ENCODE measurements at regions not wholly inside any gene's neighbourhood (a gene's known extent, or its start where the extent isn't known, plus 50 kb on each side); places are given as distances from the start of the nearest gene placed in this dataset.
"Not testable (repeated sequence)": the region's sequence is repeated elsewhere in the genome, so short reads cannot be mapped to it uniquely, and the experiment has no call there.

GRCh38 chr6:99818161-99818560 lies 175.9 kb downstream of the MCHR2 start:
- Histone ChIP-seq H3K9me3 (ENCODE audit: control insufficient read depth in 2 of 2, low read length in 2 of 2) (no peaks in the 10 kb centered on the region), H3K27ac (ENCODE audit: low read depth in 2 of 2, low read length in 2 of 2) (no peak overlapping the region), H3K4me1 (ENCODE audit: control insufficient read depth in 2 of 2, insufficient read depth in 2 of 2, low read length in 2 of 2) (peaks cover 3 to 14% of the 10 kb centered on the region in 2 donors), H3K27me3 (ENCODE audit: control insufficient read depth in 2 of 2, insufficient read depth in 2 of 2, low read length in 2 of 2) (no peaks in the 10 kb centered on the region), H3K36me3 (ENCODE audit: control insufficient read depth in 2 of 2, insufficient read depth in 2 of 2, low read length in 2 of 2) (no peaks in the 10 kb centered on the region), H3K4me3 (ENCODE audit: low read length in 2 of 2) (no peak overlapping the region), H3K9ac (ENCODE audit: low read depth in 1 of 2, low read length in 2 of 2) (no peak overlapping the region)

- no peak overlapping the region for H3K4me3 ChIP-seq (ENCODE audit: low read length in 2 of 2)
Measured at GRCh38 chr6:99819853-99820252, 174.2 kb downstream of the MCHR2 start.

GRCh38 chr6:99821164-99821563 lies 172.9 kb downstream of the MCHR2 start:
- Histone ChIP-seq H3K36me3 (ENCODE audit: control insufficient read depth in 2 of 2, insufficient read depth in 2 of 2, low read length in 2 of 2) (no peaks in the 10 kb centered on the region), H3K27me3 (ENCODE audit: control insufficient read depth in 2 of 2, insufficient read depth in 2 of 2, low read length in 2 of 2) (no peaks in the 10 kb centered on the region), H3K4me3 (ENCODE audit: low read length in 2 of 2) (no peak overlapping the region), H3K9ac (ENCODE audit: low read depth in 1 of 2, low read length in 2 of 2) (no peak overlapping the region), H3K9me3 (ENCODE audit: control insufficient read depth in 2 of 2, low read length in 2 of 2) (no peaks in the 10 kb centered on the region), H3K4me1 (ENCODE audit: control insufficient read depth in 2 of 2, insufficient read depth in 2 of 2, low read length in 2 of 2) (peaks cover 0 to 10% of the 10 kb centered on the region in 2 donors), H3K27ac (ENCODE audit: low read depth in 2 of 2, low read length in 2 of 2) (no peak overlapping the region)

More at GRCh38 chr6:99819853-99820252, 174.2 kb downstream of the MCHR2 start:
- H3K27me3 ChIP-seq (ENCODE audit: control insufficient read depth in 2 of 2, insufficient read depth in 2 of 2, low read length in 2 of 2) = no peaks in the 10 kb centered on the region
- H3K9me3 ChIP-seq (ENCODE audit: control insufficient read depth in 2 of 2, low read length in 2 of 2) = no peaks in the 10 kb centered on the region
- no peak overlapping the region for H3K9ac ChIP-seq (ENCODE audit: low read depth in 1 of 2, low read length in 2 of 2)
- H3K36me3 ChIP-seq (ENCODE audit: control insufficient read depth in 2 of 2, insufficient read depth in 2 of 2, low read length in 2 of 2) = no peaks in the 10 kb centered on the region
- H3K27ac ChIP-seq (ENCODE audit: low read depth in 2 of 2, low read length in 2 of 2) = no peak overlapping the region
- H3K4me1 ChIP-seq (ENCODE audit: control insufficient read depth in 2 of 2, insufficient read depth in 2 of 2, low read length in 2 of 2) = peaks cover 0 to 10% of the 10 kb centered on the region in 2 donors

DNA sequence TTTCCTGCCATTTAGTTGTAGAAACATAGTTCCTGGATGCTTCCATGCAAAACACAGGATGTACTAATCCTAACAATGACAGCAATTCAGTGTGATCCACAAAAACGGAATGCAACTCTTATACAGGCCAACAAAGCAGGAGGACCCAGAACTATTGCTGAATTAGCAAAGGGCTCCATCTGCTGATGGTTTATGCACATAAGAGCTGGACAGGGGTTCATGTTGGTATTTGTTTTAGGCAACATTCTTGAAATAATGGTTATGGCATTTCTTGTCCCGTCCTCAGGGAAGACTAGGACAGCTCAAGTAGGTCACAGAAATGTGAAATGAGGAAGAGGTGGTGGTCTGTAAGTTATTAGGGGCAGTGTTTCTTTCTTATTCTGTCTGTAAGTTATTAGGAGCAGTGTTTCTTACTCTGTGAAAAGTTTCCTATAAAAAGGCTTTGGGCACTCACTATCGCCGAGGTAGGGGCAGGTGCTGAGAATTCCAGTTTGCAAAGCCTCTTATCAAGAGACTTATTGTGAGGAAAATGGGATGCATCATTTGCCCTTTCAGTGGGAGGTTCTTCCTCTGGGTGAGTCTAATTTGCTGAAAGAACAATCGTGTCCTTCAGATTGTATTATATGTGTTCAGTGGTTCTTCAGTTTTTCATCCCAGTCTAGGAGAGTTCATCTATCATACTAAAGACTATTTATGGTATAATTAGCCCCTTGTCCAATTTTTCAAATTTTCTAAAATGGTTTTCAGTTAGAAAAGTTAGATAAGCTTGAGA lies 171.1 kb downstream of the MCHR2 start:
- no peak overlapping the region for H3K27ac ChIP-seq (ENCODE audit: low read depth in 2 of 2, low read length in 2 of 2)
- no peaks in the 10 kb centered on the region for H3K9me3 ChIP-seq (ENCODE audit: control insufficient read depth in 2 of 2, low read length in 2 of 2)
- peaks cover 0 to 10% of the 10 kb centered on the region in 2 donors for H3K4me1 ChIP-seq (ENCODE audit: control insufficient read depth in 2 of 2, insufficient read depth in 2 of 2, low read length in 2 of 2)
- peak overlapping the region; percentile 23 to 30 for H3K4me3 ChIP-seq (ENCODE audit: low read length in 2 of 2)
- H3K36me3 ChIP-seq (ENCODE audit: control insufficient read depth in 2 of 2, insufficient read depth in 2 of 2, low read length in 2 of 2) = no peaks in the 10 kb centered on the region
- H3K9ac ChIP-seq (ENCODE audit: low read depth in 1 of 2, low read length in 2 of 2) = no peak overlapping the region
- H3K27me3 ChIP-seq (ENCODE audit: control insufficient read depth in 2 of 2, insufficient read depth in 2 of 2, low read length in 2 of 2) = no peaks in the 10 kb centered on the region

- not testable (repeated sequence) for H3K27ac ChIP-seq (ENCODE audit: low read depth in 2 of 2, low read length in 2 of 2); H3K9me3 ChIP-seq (ENCODE audit: control insufficient read depth in 2 of 2, low read length in 2 of 2); H3K27me3 ChIP-seq (ENCODE audit: control insufficient read depth in 2 of 2, insufficient read depth in 2 of 2, low read length in 2 of 2); H3K36me3 ChIP-seq (ENCODE audit: control insufficient read depth in 2 of 2, insufficient read depth in 2 of 2, low read length in 2 of 2); H3K9ac ChIP-seq (ENCODE audit: low read depth in 1 of 2, low read length in 2 of 2); H3K4me1 ChIP-seq (ENCODE audit: control insufficient read depth in 2 of 2, insufficient read depth in 2 of 2, low read length in 2 of 2)
- peak overlapping the region; percentile 23 to 30 for H3K4me3 ChIP-seq (ENCODE audit: low read length in 2 of 2)
Measured at GRCh38 chr6:99823513-99824235, 170.3 kb downstream of the MCHR2 start.

GRCh38 chr6:99833034-99833433 lies 161.0 kb downstream of the MCHR2 start:
- Histone ChIP-seq H3K27ac (ENCODE audit: low read depth in 2 of 2, low read length in 2 of 2) (no peak overlapping the region), H3K36me3 (ENCODE audit: control insufficient read depth in 2 of 2, insufficient read depth in 2 of 2, low read length in 2 of 2) (no peaks in the 10 kb centered on the region), H3K4me1 (ENCODE audit: control insufficient read depth in 2 of 2, insufficient read depth in 2 of 2, low read length in 2 of 2) (no peaks in the 10 kb centered on the region), H3K9me3 (ENCODE audit: control insufficient read depth in 2 of 2, low read length in 2 of 2) (peaks cover 0 to 2% of the 10 kb centered on the region in 2 donors), H3K4me3 (ENCODE audit: low read length in 2 of 2) (no peak overlapping the region), H3K9ac (ENCODE audit: low read depth in 1 of 2, low read length in 2 of 2) (no peak overlapping the region), H3K27me3 (ENCODE audit: control insufficient read depth in 2 of 2, insufficient read depth in 2 of 2, low read length in 2 of 2) (no peaks in the 10 kb centered on the region)

DNA sequence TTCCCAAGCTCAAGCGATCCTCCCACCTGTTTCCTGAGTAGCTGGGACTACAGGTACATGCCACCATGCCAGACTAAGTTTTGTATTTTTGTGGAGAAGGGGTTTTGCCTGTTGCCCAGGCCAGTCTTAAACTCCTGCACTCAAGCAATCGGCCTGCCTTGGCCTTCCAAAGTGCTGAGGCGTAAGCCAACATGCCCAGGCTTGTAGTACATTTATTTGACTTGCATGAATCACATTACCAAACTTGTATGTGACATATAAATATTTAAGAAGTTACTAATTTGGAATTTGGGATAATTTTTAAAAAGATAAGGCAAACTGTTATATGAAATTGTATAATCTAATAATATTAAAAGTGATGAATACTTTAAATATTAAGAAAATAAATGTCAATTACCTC lies 157.6 kb downstream of the MCHR2 start:
- Histone ChIP-seq H3K27ac (ENCODE audit: low read depth in 2 of 2, low read length in 2 of 2) (no peak overlapping the region), H3K4me1 (ENCODE audit: control insufficient read depth in 2 of 2, insufficient read depth in 2 of 2, low read length in 2 of 2) (no peaks in the 10 kb centered on the region), H3K36me3 (ENCODE audit: control insufficient read depth in 2 of 2, insufficient read depth in 2 of 2, low read length in 2 of 2) (no peaks in the 10 kb centered on the region), H3K27me3 (ENCODE audit: control insufficient read depth in 2 of 2, insufficient read depth in 2 of 2, low read length in 2 of 2) (no peaks in the 10 kb centered on the region), H3K4me3 (ENCODE audit: low read length in 2 of 2) (no peak overlapping the region), H3K9me3 (ENCODE audit: control insufficient read depth in 2 of 2, low read length in 2 of 2) (peaks cover 0 to 2% of the 10 kb centered on the region in 2 donors), H3K9ac (ENCODE audit: low read depth in 1 of 2, low read length in 2 of 2) (no peak overlapping the region)

DNA sequence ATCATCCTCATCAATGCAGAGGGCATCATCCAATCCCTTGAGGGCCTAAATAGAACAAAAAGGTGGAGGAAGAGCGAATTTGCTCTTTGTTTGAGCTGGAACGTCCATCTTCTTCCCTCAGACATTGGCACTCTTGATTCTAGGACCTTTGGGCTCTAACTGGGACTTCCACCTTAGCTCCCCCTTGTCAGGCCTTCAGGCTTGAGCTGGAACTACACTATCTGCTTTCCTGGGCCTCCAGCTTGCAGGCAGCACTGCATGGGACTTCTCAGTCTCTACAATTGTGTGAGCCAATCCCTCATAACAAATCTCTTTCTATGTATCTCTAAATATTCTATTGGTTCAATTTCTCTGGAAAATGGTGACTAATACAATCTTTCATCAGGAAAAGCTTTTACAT lies 155.4 kb downstream of the MCHR2 start:
- Histone ChIP-seq H3K4me3 (ENCODE audit: low read length in 2 of 2) (no peak overlapping the region), H3K27me3 (ENCODE audit: control insufficient read depth in 2 of 2, insufficient read depth in 2 of 2, low read length in 2 of 2) (no peaks in the 10 kb centered on the region), H3K9me3 (ENCODE audit: control insufficient read depth in 2 of 2, low read length in 2 of 2) (peaks cover 0 to 2% of the 10 kb centered on the region in 2 donors), H3K27ac (ENCODE audit: low read depth in 2 of 2, low read length in 2 of 2) (no peak overlapping the region), H3K9ac (ENCODE audit: low read depth in 1 of 2, low read length in 2 of 2) (no peak overlapping the region), H3K4me1 (ENCODE audit: control insufficient read depth in 2 of 2, insufficient read depth in 2 of 2, low read length in 2 of 2) (no peaks in the 10 kb centered on the region), H3K36me3 (ENCODE audit: control insufficient read depth in 2 of 2, insufficient read depth in 2 of 2, low read length in 2 of 2) (no peaks in the 10 kb centered on the region)

- H3K9me3 ChIP-seq (ENCODE audit: control insufficient read depth in 2 of 2, low read length in 2 of 2) = no peaks in the 10 kb centered on the region
- H3K27me3 ChIP-seq (ENCODE audit: control insufficient read depth in 2 of 2, insufficient read depth in 2 of 2, low read length in 2 of 2) = no peaks in the 10 kb centered on the region
- H3K9ac ChIP-seq (ENCODE audit: low read depth in 1 of 2, low read length in 2 of 2) = no peak overlapping the region
- H3K4me3 ChIP-seq (ENCODE audit: low read length in 2 of 2) = no peak overlapping the region
- H3K36me3 ChIP-seq (ENCODE audit: control insufficient read depth in 2 of 2, insufficient read depth in 2 of 2, low read length in 2 of 2) = no peaks in the 10 kb centered on the region
- no peak overlapping the region for H3K27ac ChIP-seq (ENCODE audit: low read depth in 2 of 2, low read length in 2 of 2)
- no peaks in the 10 kb centered on the region for H3K4me1 ChIP-seq (ENCODE audit: control insufficient read depth in 2 of 2, insufficient read depth in 2 of 2, low read length in 2 of 2)
Measured at GRCh38 chr6:99841297-99841696, 152.7 kb downstream of the MCHR2 start.

GRCh38 chr6:99846006-99846405 lies 148.0 kb downstream of the MCHR2 start:
- no peak overlapping the region for H3K27ac ChIP-seq (ENCODE audit: low read depth in 2 of 2, low read length in 2 of 2)
- H3K36me3 ChIP-seq (ENCODE audit: control insufficient read depth in 2 of 2, insufficient read depth in 2 of 2, low read length in 2 of 2) = no peaks in the 10 kb centered on the region
- no peak overlapping the region for H3K9ac ChIP-seq (ENCODE audit: low read depth in 1 of 2, low read length in 2 of 2)
- H3K9me3 ChIP-seq (ENCODE audit: control insufficient read depth in 2 of 2, low read length in 2 of 2) = no peaks in the 10 kb centered on the region
- no peaks in the 10 kb centered on the region for H3K27me3 ChIP-seq (ENCODE audit: control insufficient read depth in 2 of 2, insufficient read depth in 2 of 2, low read length in 2 of 2)
- no peak overlapping the region for H3K4me3 ChIP-seq (ENCODE audit: low read length in 2 of 2)
- H3K4me1 ChIP-seq (ENCODE audit: control insufficient read depth in 2 of 2, insufficient read depth in 2 of 2, low read length in 2 of 2) = no peaks in the 10 kb centered on the region

Measured in mucosa of rectum (tissue), 2 donors.